Activated CD4-positive, alpha-beta T cell treated with anti-CD3 and anti-CD28 coated beads, Interleukin-2, amount 10 ng/mL, durations not matched to agents 24 days and 14 days (primary cell): ENCODE measurements at regions not wholly inside any gene's neighbourhood (a gene's known extent, or its start where the extent isn't known, plus 50 kb on each side); places are given as distances from the start of the nearest gene placed in this dataset.

Source experiments
- DNase-seq: peaks from one replicate; pipeline ENCODE4 v3.0.0; 2022
- H3K27ac Mint-ChIP-seq: one replicate; pipeline ENCODE4 v1.8.0; 2022; ENCODE audit warnings: mild to moderate bottlenecking, mixed read lengths
- H3K27me3 Mint-ChIP-seq: one replicate; pipeline ENCODE4 v1.8.0; 2022; ENCODE audit warnings: mixed read lengths
- H3K36me3 Mint-ChIP-seq: one replicate; pipeline ENCODE4 v1.8.0; 2022; ENCODE audit warnings: low read depth, mild to moderate bottlenecking, mixed read lengths
- H3K4me1 Mint-ChIP-seq: one replicate; pipeline ENCODE4 v1.8.0; 2021; ENCODE audit warnings: mixed read lengths
- H3K4me3 Mint-ChIP-seq: one replicate; pipeline ENCODE4 v1.8.0; 2022; ENCODE audit warnings: mild to moderate bottlenecking, moderate library complexity, mixed read lengths
- H3K9me3 Mint-ChIP-seq: one replicate; pipeline ENCODE4 v1.8.0; 2021; ENCODE audit warnings: mixed read lengths
- intact Hi-C: fragments of 100-400 bp; cut with micrococcal nuclease; formaldehyde crosslinking; loops from one replicate; pipeline ENCODE4 v1.15.1; 2023

- intact Hi-C loops, result no loop called here
- Mint-ChIP-seq H3K36me3 (no peaks in the 10 kb centered on the region), H3K27ac (no peak overlapping the region), H3K27me3 (no peaks in the 10 kb centered on the region), H3K4me1 (no peaks in the 10 kb centered on the region), H3K9me3 (no peaks in the 10 kb centered on the region), H3K4me3 (no peak overlapping the region)
- DNase-seq, result no peak
Observed at GRCh38 chr4:20509315-20509714, 190.9 kb upstream of the PACRGL start.

GRCh38 chr4:20512033-20512792 is 188.0 kb upstream of the PACRGL start:
- no peaks in the 10 kb centered on the region for H3K4me1 Mint-ChIP-seq
- no peak overlapping the region for H3K27ac Mint-ChIP-seq
- H3K36me3 Mint-ChIP-seq, result no peaks in the 10 kb centered on the region

GRCh38 chr4:20512985-20513384 is 187.3 kb upstream of the PACRGL start:
- intact Hi-C loops, result no loop called here
- no peak for DNase-seq
- Mint-ChIP-seq H3K4me3 (no peak overlapping the region), H3K27ac (no peak overlapping the region), H3K9me3 (no peaks in the 10 kb centered on the region), H3K27me3 (no peaks in the 10 kb centered on the region), H3K36me3 (no peaks in the 10 kb centered on the region), H3K4me1 (no peaks in the 10 kb centered on the region)

More at GRCh38 chr4:20512033-20512792, 188.0 kb upstream of the PACRGL start:
- intact Hi-C loops, result no loop called here
- Mint-ChIP-seq H3K27me3 (no peaks in the 10 kb centered on the region), H3K9me3 (no peaks in the 10 kb centered on the region), H3K4me3 (no peak overlapping the region)
- no peak for DNase-seq

GRCh38 chr4:20520901-20521300 is 179.4 kb upstream of the PACRGL start:
- no peaks in the 10 kb centered on the region for H3K36me3 Mint-ChIP-seq
- H3K27ac Mint-ChIP-seq, result no peak overlapping the region
- no peaks in the 10 kb centered on the region for H3K27me3 Mint-ChIP-seq
- DNase-seq, result no peak
- no peaks in the 10 kb centered on the region for H3K4me1 Mint-ChIP-seq
- H3K9me3 Mint-ChIP-seq, result no peaks in the 10 kb centered on the region
- H3K4me3 Mint-ChIP-seq, result no peak overlapping the region
- intact Hi-C loops, result no loop called here

- Mint-ChIP-seq H3K27me3 (no peaks in the 10 kb centered on the region), H3K27ac (no peak overlapping the region), H3K4me3 (no peak overlapping the region), H3K4me1 (no peaks in the 10 kb centered on the region), H3K36me3 (no peaks in the 10 kb centered on the region), H3K9me3 (no peaks in the 10 kb centered on the region)
- DNase-seq, result no peak
- intact Hi-C loops, result no loop called here
Observed at GRCh38 chr4:20528508-20528907, 171.8 kb upstream of the PACRGL start.

GRCh38 chr4:20529691-20530090 is 170.6 kb upstream of the PACRGL start:
- Mint-ChIP-seq H3K4me1 (no peaks in the 10 kb centered on the region), H3K27me3 (no peaks in the 10 kb centered on the region), H3K4me3 (no peak overlapping the region), H3K27ac (no peak overlapping the region), H3K9me3 (no peaks in the 10 kb centered on the region), H3K36me3 (no peaks in the 10 kb centered on the region)
- intact Hi-C loops, result no loop called here
- no peak for DNase-seq

- Mint-ChIP-seq H3K27me3 (no peaks in the 10 kb centered on the region), H3K9me3 (no peaks in the 10 kb centered on the region), H3K36me3 (no peaks in the 10 kb centered on the region), H3K4me3 (no peak overlapping the region), H3K27ac (no peak overlapping the region), H3K4me1 (no peaks in the 10 kb centered on the region)
- no peak for DNase-seq
- intact Hi-C loops, result no loop called here
Observed at GRCh38 chr4:20532116-20532790, 168.0 kb upstream of the PACRGL start.

- no peaks in the 10 kb centered on the region for H3K9me3 Mint-ChIP-seq
Observed at GRCh38 chr4:20532871-20533870, 167.1 kb upstream of the PACRGL start.

GRCh38 chr4:20538905-20539304 is 161.4 kb upstream of the PACRGL start:
- intact Hi-C loops, result no loop called here

More at GRCh38 chr4:20532871-20533870, 167.1 kb upstream of the PACRGL start:
- H3K36me3 Mint-ChIP-seq, result no peaks in the 10 kb centered on the region
- H3K4me1 Mint-ChIP-seq, result no peaks in the 10 kb centered on the region
- H3K27ac Mint-ChIP-seq, result no peak overlapping the region
- no peak overlapping the region for H3K4me3 Mint-ChIP-seq
- intact Hi-C loops, result no loop called here
- no peak for DNase-seq
- no peaks in the 10 kb centered on the region for H3K27me3 Mint-ChIP-seq

GRCh38 chr4:20543131-20543530 is 157.1 kb upstream of the PACRGL start:
- Mint-ChIP-seq H3K27me3 (no peaks in the 10 kb centered on the region), H3K36me3 (no peaks in the 10 kb centered on the region), H3K27ac (no peak overlapping the region), H3K4me1 (no peaks in the 10 kb centered on the region), H3K4me3 (no peak overlapping the region), H3K9me3 (no peaks in the 10 kb centered on the region)
- peak; percentile 6 for DNase-seq
- intact Hi-C loops, result loop anchor here (10.0 kb wide), 1 partner anchor 128 kb away; no protein-coding TSS in a partner anchor

More at GRCh38 chr4:20538905-20539304, 161.4 kb upstream of the PACRGL start:
- Mint-ChIP-seq H3K4me3 (no peak overlapping the region), H3K27ac (no peak overlapping the region), H3K36me3 (no peaks in the 10 kb centered on the region), H3K4me1 (no peaks in the 10 kb centered on the region), H3K9me3 (no peaks in the 10 kb centered on the region), H3K27me3 (no peaks in the 10 kb centered on the region)
- no peak for DNase-seq

GRCh38 chr4:20544645-20545044 is 155.6 kb upstream of the PACRGL start:
- no peaks in the 10 kb centered on the region for H3K36me3 Mint-ChIP-seq

GRCh38 chr4:20552004-20552403 is 148.3 kb upstream of the PACRGL start:
- no peaks in the 10 kb centered on the region for H3K9me3 Mint-ChIP-seq
- H3K4me3 Mint-ChIP-seq, result no peak overlapping the region
- intact Hi-C loops, result no loop called here
- no peaks in the 10 kb centered on the region for H3K36me3 Mint-ChIP-seq
- no peak overlapping the region for H3K27ac Mint-ChIP-seq
- peak; percentile 41 for DNase-seq
- H3K27me3 Mint-ChIP-seq, result no peaks in the 10 kb centered on the region
- H3K4me1 Mint-ChIP-seq, result no peaks in the 10 kb centered on the region

More at GRCh38 chr4:20544645-20545044, 155.6 kb upstream of the PACRGL start:
- Mint-ChIP-seq H3K4me1 (no peaks in the 10 kb centered on the region), H3K4me3 (no peak overlapping the region), H3K27me3 (no peaks in the 10 kb centered on the region), H3K27ac (no peak overlapping the region), H3K9me3 (no peaks in the 10 kb centered on the region)
- intact Hi-C loops, result loop anchor here (10.0 kb wide), 1 partner anchor 130 kb away; no protein-coding TSS in a partner anchor
- peak; percentile 10 for DNase-seq

- Mint-ChIP-seq H3K36me3 (no peaks in the 10 kb centered on the region), H3K4me3 (no peak overlapping the region), H3K27me3 (no peaks in the 10 kb centered on the region), H3K4me1 (no peaks in the 10 kb centered on the region), H3K27ac (no peak overlapping the region), H3K9me3 (no peaks in the 10 kb centered on the region)
- intact Hi-C loops, result no loop called here
- DNase-seq, result no peak
Observed at GRCh38 chr4:20554134-20554533, 146.1 kb upstream of the PACRGL start.
